IMR-90 (cell line): ENCODE measurements at regions not wholly inside any gene's neighbourhood (a gene's known extent, or its start where the extent isn't known, plus 50 kb on each side); places are given as distances from the start of the nearest gene placed in this dataset.

ENCODE experiments used
- ATAC-seq: fragments of 200-7000 bp; cut with Tn5 transposase; 2 replicates; pipeline ENCODE4 v1.9.1; 2020; ENCODE audit warnings: low read depth, mild to moderate bottlenecking, moderate library complexity
- BruUV-seq: library from RNA; stranded (reverse); fragments of 400-500 nt; replicated peaks from 2 replicates; lab custom pipeline; 2021; lab: Mats Ljungman, UMichigan
- CTCF ChIA-PET: fragments of 300-600 bp; formaldehyde crosslinking; extraction: SDS; loops from one replicate; lab custom pipeline; 2021; ENCODE audit warnings: antibody characterized with exemption; lab: Yijun Ruan, JAX
- POLR2A ChIA-PET: fragments of 300-600 bp; sonication (Branson Sonifier 250); formaldehyde crosslinking; loops from one replicate; lab custom pipeline; 2022; ENCODE audit warnings: antibody characterized with exemption; ENCODE audit not compliant: unreplicated experiment; lab: Charles Lee
- DNase-seq: peaks from one replicate; pipeline ENCODE4 v3.0.0; 2013
- H2AFZ ChIP-seq: replicated peaks from 2 replicates; pipeline ENCODE3; 2013; ENCODE audit warnings: low read length, mild to moderate bottlenecking; ENCODE audit not compliant: poor library complexity
- H2AK5ac ChIP-seq: 2 replicates; pipeline ENCODE4 v1.6.1; 2013; ENCODE audit warnings: low read depth, low read length, inconsistent platforms
- H2AK9ac ChIP-seq: replicated peaks from 2 replicates; pipeline ENCODE3; 2013; ENCODE audit warnings: mild to moderate bottlenecking, low read depth, low read length, moderate library complexity; ENCODE audit not compliant: poor library complexity
- H2BK120ac ChIP-seq: 2 replicates; pipeline ENCODE4 v1.6.1; 2013; ENCODE audit warnings: low read depth, low read length, inconsistent platforms
- H2BK15ac ChIP-seq: 3 replicates; pipeline ENCODE4 v1.6.1; 2013; ENCODE audit warnings: low read depth, low read length, inconsistent platforms
- H2BK20ac ChIP-seq: 2 replicates; pipeline ENCODE4 v1.6.1; 2013; ENCODE audit warnings: low read depth, mild to moderate bottlenecking, inconsistent platforms, low read length, moderate library complexity
- H2BK5ac ChIP-seq: 2 replicates; pipeline ENCODE4 v1.6.1; 2013; ENCODE audit warnings: mild to moderate bottlenecking, low read depth, low read length, inconsistent platforms; ENCODE audit not compliant: poor library complexity, severe bottlenecking
- H3K14ac ChIP-seq: replicated peaks from 2 replicates; pipeline ENCODE4 v1.6.1; 2013; ENCODE audit warnings: low read depth, low read length, inconsistent platforms
- H3K18ac ChIP-seq: 2 replicates; pipeline ENCODE4 v1.6.1; 2013; ENCODE audit warnings: low read depth, low read length, control low read depth
- H3K23ac ChIP-seq: 2 replicates; pipeline ENCODE4 v1.6.1; 2013; ENCODE audit warnings: low read depth, low read length, inconsistent platforms
- H3K27ac ChIP-seq: 2 replicates; pipeline ENCODE4 v1.5.1; 2013; ENCODE audit warnings: mild to moderate bottlenecking, control low read depth, low read length; ENCODE audit not compliant: insufficient read depth
- H3K27me3 ChIP-seq: 2 replicates; pipeline ENCODE4 v1.6.1; 2013; ENCODE audit warnings: low read length; ENCODE audit not compliant: control insufficient read depth, insufficient read depth
- H3K36me3 ChIP-seq: 2 replicates; pipeline ENCODE4 v1.6.1; 2013; ENCODE audit warnings: low read length, mixed read lengths; ENCODE audit not compliant: control insufficient read depth, insufficient read depth
- H3K4ac ChIP-seq: 2 replicates; pipeline ENCODE4 v1.6.1; 2013; ENCODE audit warnings: low read depth, low read length, inconsistent platforms
- H3K4me1 ChIP-seq: 2 replicates; pipeline ENCODE4 v1.6.1; 2013; ENCODE audit warnings: low read length, mixed read lengths; ENCODE audit not compliant: control insufficient read depth, insufficient read depth
- H3K4me2 ChIP-seq: 2 replicates; pipeline ENCODE4 v1.6.1; 2013; ENCODE audit warnings: low read depth, mild to moderate bottlenecking, control low read depth, low read length, moderate library complexity
- H3K4me3 ChIP-seq: 2 replicates; pipeline ENCODE4 v1.5.1; 2013; ENCODE audit warnings: low read depth, mild to moderate bottlenecking, control low read depth, low read length, moderate library complexity; ENCODE audit not compliant: insufficient read depth
- H3K56ac ChIP-seq: 2 replicates; pipeline ENCODE4 v1.6.1; 2013; ENCODE audit warnings: low read length, inconsistent platforms; ENCODE audit not compliant: insufficient read depth; ENCODE audit errors: extremely low read depth
- H3K79me1 ChIP-seq, 2 experiments: 2 replicates each; pipeline ENCODE4 v1.6.1; 2013; ENCODE audit warnings: low read length in 2 of 2, inconsistent platforms in 1 of 2, low read depth in 1 of 2
- H3K9ac ChIP-seq: 2 replicates; pipeline ENCODE4 v1.6.1; 2013; ENCODE audit warnings: low read depth, low read length, control low read depth
- H3K9me1 ChIP-seq: 2 replicates; pipeline ENCODE4 v1.6.1; 2013; ENCODE audit warnings: low read length, inconsistent platforms; ENCODE audit not compliant: insufficient read depth
- H3K9me3 ChIP-seq: 2 replicates; pipeline ENCODE4 v1.6.1; 2013; ENCODE audit warnings: low read length; ENCODE audit not compliant: control insufficient read depth, insufficient read depth
- H4K20me1 ChIP-seq: 2 replicates; pipeline ENCODE4 v1.6.1; 2013; ENCODE audit warnings: low read length, inconsistent platforms; ENCODE audit not compliant: insufficient read depth
- H4K5ac ChIP-seq: 2 replicates; pipeline ENCODE4 v1.6.1; 2013; ENCODE audit warnings: mild to moderate bottlenecking, low read depth, low read length, control low read depth
- H4K8ac ChIP-seq, 2 experiments: 2 replicates each; pipeline ENCODE4 v1.6.1; 2013; ENCODE audit warnings: low read depth in 2 of 2, low read length in 2 of 2, control low read depth in 1 of 2, inconsistent platforms in 1 of 2
- H4K91ac ChIP-seq: 2 replicates; pipeline ENCODE4 v1.6.1; 2013; ENCODE audit warnings: low read depth, low read length, inconsistent platforms; ENCODE audit not compliant: insufficient read depth
- BHLHE40 ChIP-seq: fragments of 150-350 bp; IDR thresholded peaks from 2 replicates; pipeline ENCODE4 v1.6.1; 2016; ENCODE audit warnings: mild to moderate bottlenecking, low read depth, low read length
- CEBPB ChIP-seq: IDR thresholded peaks from 2 replicates; pipeline ENCODE4 v1.6.1; 2012; ENCODE audit warnings: low read depth, low read length, improper control_type of control experiment
- CHD1 ChIP-seq: IDR thresholded peaks from 2 replicates; pipeline ENCODE4 v1.6.1; 2012; ENCODE audit warnings: low read depth, low read length, improper control_type of control experiment
- CTCF ChIP-seq: conservative IDR thresholded peaks from 2 replicates; pipeline ENCODE4 v1.5.1; 2012; ENCODE audit warnings: mild to moderate bottlenecking, low read depth, low read length, improper control_type of control experiment
- ELK1 ChIP-seq: fragments of 150-350 bp; IDR thresholded peaks from 2 replicates; pipeline ENCODE4 v1.6.1; 2016; ENCODE audit warnings: low read depth, mild to moderate bottlenecking, low read length, moderate library complexity, borderline replicate concordance
- FOS ChIP-seq: fragments of 150-350 bp; IDR thresholded peaks from 2 replicates; pipeline ENCODE4 v1.6.1; 2016; ENCODE audit warnings: low read depth, low read length
- MAFK ChIP-seq: IDR thresholded peaks from 2 replicates; pipeline ENCODE4 v1.6.1; 2012; ENCODE audit warnings: low read depth, low read length, improper control_type of control experiment
- MAZ ChIP-seq: IDR thresholded peaks from 2 replicates; pipeline ENCODE4 v1.6.1; 2012; ENCODE audit warnings: low read depth, mild to moderate bottlenecking, low read length, improper control_type of control experiment, moderate library complexity, borderline replicate concordance
- MXI1 ChIP-seq: IDR thresholded peaks from 2 replicates; pipeline ENCODE4 v1.6.1; 2012; ENCODE audit warnings: low read depth, mild to moderate bottlenecking, low read length, moderate library complexity, borderline replicate concordance
- NFE2L2 ChIP-seq: fragments of 150-350 bp; IDR thresholded peaks from 2 replicates; pipeline ENCODE4 v1.6.1; 2016; ENCODE audit warnings: low read depth, mild to moderate bottlenecking, low read length
- POLR2A ChIP-seq: IDR thresholded peaks from 2 replicates; pipeline ENCODE4 v1.6.1; 2012; ENCODE audit warnings: mild to moderate bottlenecking, low read depth, low read length
- RAD21 ChIP-seq: IDR thresholded peaks from 2 replicates; pipeline ENCODE4 v1.6.1; 2012; ENCODE audit warnings: low read length, improper control_type of control experiment
- RCOR1 ChIP-seq: IDR thresholded peaks from 2 replicates; pipeline ENCODE4 v1.6.1; 2012; ENCODE audit warnings: mild to moderate bottlenecking, low read length, improper control_type of control experiment; ENCODE audit not compliant: insufficient replicate concordance
- RFX5 ChIP-seq: IDR thresholded peaks from 2 replicates; pipeline ENCODE4 v1.8.0; 2012; ENCODE audit warnings: low read depth, mild to moderate bottlenecking, low read length, moderate library complexity
- SMC3 ChIP-seq: fragments of 150-350 bp; IDR thresholded peaks from 2 replicates; pipeline ENCODE4 v1.6.1; 2016; ENCODE audit warnings: low read depth, mild to moderate bottlenecking, antibody characterized with exemption, low read length, moderate library complexity
- WGBS, 2 experiments: methylation state at CpG; one replicate each; pipeline versions ENCODE4 v1.1.5 to v1.1.7; 2013; ENCODE audit warnings: missing lambda C conversion rate in 2 of 2; ENCODE audit not compliant: insufficient read length in 1 of 2; ENCODE audit errors: extremely low coverage in 2 of 2; 5-methylcytosine and 5-hydroxymethylcytosine counted together
- dilution Hi-C: fragments of 300-500 bp; cut with HindIII; formaldehyde crosslinking; loops from one replicate; pipeline ENCODE4 v1.14.3; 2018; ENCODE audit warnings: low sequenced_read_pairs; ENCODE audit not compliant: unreplicated experiment
- in situ Hi-C: fragments of 300-500 bp; cut with MboI; formaldehyde crosslinking; loops from 3 replicates; pipeline ENCODE4 v1.14.3; 2019; ENCODE audit warnings: low sequenced_read_pairs, inconsistent platforms, mixed read lengths
- intact Hi-C: fragments of 100-400 bp; cut with micrococcal nuclease; formaldehyde crosslinking; loops from 2 replicates; pipeline ENCODE4 v1.10.0; 2022
- TF ChIP-seq, protein P1 (sequence below): fragments of 150-350 bp; IDR thresholded peaks from 2 replicates; pipeline ENCODE4 v1.6.1; 2017; ENCODE audit warnings: mild to moderate bottlenecking, antibody characterized with exemption, low read length, low read depth

DNA sequence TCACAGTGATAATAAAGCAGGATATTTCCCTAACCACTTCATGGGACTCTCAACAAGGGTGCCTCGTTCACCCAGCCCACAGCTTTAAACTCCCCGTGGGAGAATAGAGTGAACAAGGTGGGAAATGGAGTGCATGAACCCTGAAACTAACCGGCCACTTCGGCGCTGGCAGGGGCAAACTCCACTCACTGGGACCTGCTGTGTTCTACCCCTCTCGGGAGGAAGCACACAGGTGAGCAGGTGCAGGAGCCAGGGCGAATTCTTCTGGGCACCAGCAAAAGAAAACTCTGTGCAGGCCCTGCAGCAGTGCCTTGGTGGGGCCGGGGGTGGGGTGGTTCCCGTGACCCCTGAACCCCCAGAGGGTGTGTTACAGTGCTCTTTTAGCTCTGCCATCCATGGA is 2029.1 kb upstream of the LRRTM1 start:
- no peak overlapping the region for H3K4ac ChIP-seq
- intact Hi-C loops = no loop called here

More for the DNA sequence above, 2029.1 kb upstream of the LRRTM1 start:
- Histone ChIP-seq H3K79me1 (no peaks in the 10 kb centered on the region), H3K9me3 (no peaks in the 10 kb centered on the region), H3K4me1 (no peaks in the 10 kb centered on the region), H3K27me3 (no peaks in the 10 kb centered on the region), H4K91ac (no peak overlapping the region), H3K23ac (no peak overlapping the region), H3K9ac (no peak overlapping the region), H4K20me1 (no peaks in the 10 kb centered on the region), H2AK9ac (no peak overlapping the region), H4K5ac (no peak overlapping the region), H2AFZ (no peak overlapping the region), H3K18ac (no peak overlapping the region), H2BK20ac (no peak overlapping the region), H3K56ac (no peak overlapping the region), H2BK120ac (no peak overlapping the region), H2BK5ac (no peak overlapping the region), H3K27ac (no peak overlapping the region), H2BK15ac (no peak overlapping the region), H3K4me3 (no peak overlapping the region), H3K9me1 (no peaks in the 10 kb centered on the region), H3K36me3 (no peaks in the 10 kb centered on the region), H4K8ac (no peak overlapping the region), H2AK5ac (no peak overlapping the region), H3K4me2 (no peak overlapping the region), H3K14ac (no peak overlapping the region)
- CTCF ChIA-PET = no interaction called here
- in situ Hi-C loops (no loop called here), dilution Hi-C loops (no loop called here)
- POLR2A ChIA-PET = no interaction called here
- no TSS peak for BruUV-seq
- no peak for TF ChIP-seq CEBPB
- no peak for TF ChIP-seq CHD1
- TF ChIP-seq ELK1 = no peak
- TF ChIP-seq MAZ = no peak
- TF ChIP-seq, protein P1, sequence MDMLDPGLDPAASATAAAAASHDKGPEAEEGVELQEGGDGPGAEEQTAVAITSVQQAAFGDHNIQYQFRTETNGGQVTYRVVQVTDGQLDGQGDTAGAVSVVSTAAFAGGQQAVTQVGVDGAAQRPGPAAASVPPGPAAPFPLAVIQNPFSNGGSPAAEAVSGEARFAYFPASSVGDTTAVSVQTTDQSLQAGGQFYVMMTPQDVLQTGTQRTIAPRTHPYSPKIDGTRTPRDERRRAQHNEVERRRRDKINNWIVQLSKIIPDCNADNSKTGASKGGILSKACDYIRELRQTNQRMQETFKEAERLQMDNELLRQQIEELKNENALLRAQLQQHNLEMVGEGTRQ = no peak
- no peak for TF ChIP-seq MXI1
- TF ChIP-seq FOS = no peak
- TF ChIP-seq RFX5 = no peak
- TF ChIP-seq BHLHE40 = no peak
- TF ChIP-seq NFE2L2 = no peak
- no peak for TF ChIP-seq RAD21
- TF ChIP-seq MAFK = no peak
- no peak for TF ChIP-seq CTCF
- no peak for TF ChIP-seq RCOR1
- TF ChIP-seq SMC3 = no peak
- no peak for TF ChIP-seq POLR2A
- DNase-seq (no peak), ATAC-seq (no peak)
- WGBS, 2 experiments = no CpG with 5 or more reads among the region's 9 CpGs
